HG03354 (cell line): ENCODE measurements at regions not wholly inside any gene's neighbourhood (a gene's known extent, or its start where the extent isn't known, plus 50 kb on each side); places are given as distances from the start of the nearest gene placed in this dataset.

Source experiments
- ATAC-seq: cut with Tn5 transposase; IDR thresholded peaks from one replicate; pipeline ENCODE4 v1.9.1; 2021; ENCODE audit warnings: mild to moderate bottlenecking; ENCODE audit not compliant: unreplicated experiment, poor library complexity, severe bottlenecking

DNA sequence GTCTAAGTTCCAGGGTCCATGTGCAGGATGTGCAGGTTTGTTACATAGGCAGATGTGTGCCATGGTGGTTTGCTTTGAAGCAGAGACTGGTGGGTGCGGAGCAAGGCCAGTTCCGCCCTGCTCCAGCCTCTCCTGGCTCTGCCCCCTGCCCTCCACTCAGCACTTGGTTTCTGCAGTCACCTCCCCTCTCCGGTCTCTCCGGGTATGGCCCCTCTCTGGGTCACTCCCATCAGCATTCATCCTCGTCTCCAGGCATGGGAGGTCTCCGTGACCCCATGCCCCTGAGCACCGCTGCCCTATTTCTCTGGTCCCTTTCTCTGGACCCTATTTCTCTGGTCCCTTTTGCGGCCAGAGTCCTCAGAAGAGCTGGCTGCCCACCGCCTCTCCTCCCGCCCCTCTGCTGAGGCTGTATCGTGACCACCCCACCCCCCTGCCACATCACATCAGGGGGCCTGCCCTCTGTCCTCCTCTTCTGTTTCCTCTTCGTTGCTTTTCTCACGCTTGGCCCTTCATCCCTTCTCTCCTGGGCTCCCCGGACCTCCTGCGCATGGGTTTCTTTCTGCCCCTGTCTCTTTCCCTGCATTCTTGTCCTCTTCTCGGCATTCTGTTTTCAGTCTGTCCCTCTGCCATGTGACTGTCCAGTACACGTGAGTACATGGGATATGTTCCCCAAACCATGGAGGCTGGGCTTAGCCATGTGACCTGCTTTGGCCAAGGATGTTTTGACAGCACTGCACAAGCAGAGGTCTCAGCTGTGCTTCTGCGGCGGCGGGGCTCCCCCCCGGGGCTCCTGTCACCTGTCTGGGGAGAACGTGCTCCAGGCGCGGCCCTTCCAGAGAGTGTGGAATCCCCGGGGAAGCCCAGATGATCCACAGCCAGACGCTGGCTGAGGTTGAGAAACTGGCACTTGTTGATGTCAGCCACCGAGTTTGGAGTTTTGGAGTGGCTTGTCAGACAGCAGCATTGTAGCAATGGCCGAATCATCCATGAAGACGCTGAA, 54.4 kb upstream of the C1orf174 start:
- ATAC-seq = no peak

GRCh38 chr1:3955196-3955772, 55.2 kb upstream of the C1orf174 start:
- no peak for ATAC-seq

DNA sequence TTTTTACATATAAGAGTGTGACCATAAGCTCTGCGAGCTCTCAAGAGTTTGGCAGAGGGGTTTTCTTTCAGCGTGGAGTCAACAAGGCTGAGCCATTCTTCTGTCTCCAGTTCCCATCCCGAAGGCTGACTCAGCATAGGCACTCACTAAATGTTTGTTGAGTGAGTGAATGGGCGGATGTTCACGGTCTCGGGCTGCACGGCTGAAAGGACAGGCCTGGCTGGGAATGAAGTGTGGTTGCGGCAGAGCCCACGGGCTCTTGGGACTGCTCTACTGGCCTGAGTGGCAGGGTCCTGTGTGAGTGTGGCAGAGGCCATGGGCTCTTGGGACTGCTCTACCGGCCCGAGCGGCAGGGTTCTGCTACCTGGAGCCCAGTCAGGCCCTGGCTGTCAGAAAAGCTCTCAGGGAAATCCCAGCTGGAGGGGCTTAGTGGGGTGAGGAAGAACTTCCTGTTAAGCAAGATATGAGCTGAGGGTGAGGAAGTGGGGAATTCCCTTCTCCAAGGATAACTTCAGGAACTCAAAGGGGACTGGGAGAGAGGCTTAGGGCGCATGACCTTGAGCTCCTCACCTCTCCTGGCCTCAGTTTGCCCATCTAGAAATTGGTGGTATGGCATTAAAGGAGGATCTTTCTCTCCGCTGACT, 56.6 kb upstream of the C1orf174 start:
- no peak for ATAC-seq

DNA sequence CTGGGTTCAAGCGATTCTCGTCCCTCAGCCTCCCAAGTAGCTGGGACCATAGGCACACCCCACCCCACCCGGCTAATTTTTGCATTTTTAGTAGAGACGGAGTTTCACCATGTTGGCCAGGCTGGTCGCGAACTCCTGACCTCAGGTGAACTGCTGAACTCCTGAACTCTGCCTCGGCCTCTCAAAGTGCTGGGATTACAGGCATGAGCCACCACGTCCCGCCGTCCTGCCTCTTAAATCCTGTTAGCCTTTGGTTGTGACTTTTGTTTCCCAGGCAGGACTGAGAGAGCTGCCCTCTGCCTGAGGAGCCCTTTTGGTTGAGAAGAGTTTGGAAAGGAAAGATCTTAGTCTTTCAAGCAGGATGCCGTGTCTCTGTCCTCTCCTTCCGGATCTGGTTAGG, 59.3 kb upstream of the C1orf174 start:
- no peak for ATAC-seq

- no peak for ATAC-seq
Measured at GRCh38 chr1:3963554-3963953, 63.5 kb upstream of the C1orf174 start.

- ATAC-seq = no peak
Measured at GRCh38 chr1:3965693-3966092, 65.6 kb upstream of the C1orf174 start.

- no peak for ATAC-seq
Measured at GRCh38 chr1:3968851-3969250, 68.8 kb upstream of the C1orf174 start.

DNA sequence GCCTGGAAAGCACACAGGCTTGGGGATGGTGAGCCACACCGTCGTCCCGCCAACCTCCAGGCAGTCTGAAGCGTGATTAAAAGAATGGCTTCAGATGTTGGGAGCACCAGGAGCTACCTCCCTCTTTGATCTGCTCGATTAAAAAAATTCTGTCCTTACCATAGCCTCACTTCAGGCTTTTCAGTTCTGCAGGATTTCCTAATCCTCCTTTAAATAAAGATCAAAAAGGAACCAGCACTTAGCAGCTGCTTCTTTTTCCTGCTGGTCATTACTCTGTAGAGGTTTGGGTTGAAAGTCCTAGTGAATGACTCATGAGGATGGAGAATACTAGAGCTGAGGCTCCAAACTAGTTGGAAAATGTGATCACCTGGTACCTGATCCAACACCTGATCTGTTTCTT, 71.9 kb upstream of the C1orf174 start:
- no peak for ATAC-seq

- no peak for ATAC-seq
Measured at GRCh38 chr1:3975903-3976630, 76.0 kb upstream of the C1orf174 start.

GRCh38 chr1:3976821-3977220, 76.7 kb upstream of the C1orf174 start:
- no peak for ATAC-seq

DNA sequence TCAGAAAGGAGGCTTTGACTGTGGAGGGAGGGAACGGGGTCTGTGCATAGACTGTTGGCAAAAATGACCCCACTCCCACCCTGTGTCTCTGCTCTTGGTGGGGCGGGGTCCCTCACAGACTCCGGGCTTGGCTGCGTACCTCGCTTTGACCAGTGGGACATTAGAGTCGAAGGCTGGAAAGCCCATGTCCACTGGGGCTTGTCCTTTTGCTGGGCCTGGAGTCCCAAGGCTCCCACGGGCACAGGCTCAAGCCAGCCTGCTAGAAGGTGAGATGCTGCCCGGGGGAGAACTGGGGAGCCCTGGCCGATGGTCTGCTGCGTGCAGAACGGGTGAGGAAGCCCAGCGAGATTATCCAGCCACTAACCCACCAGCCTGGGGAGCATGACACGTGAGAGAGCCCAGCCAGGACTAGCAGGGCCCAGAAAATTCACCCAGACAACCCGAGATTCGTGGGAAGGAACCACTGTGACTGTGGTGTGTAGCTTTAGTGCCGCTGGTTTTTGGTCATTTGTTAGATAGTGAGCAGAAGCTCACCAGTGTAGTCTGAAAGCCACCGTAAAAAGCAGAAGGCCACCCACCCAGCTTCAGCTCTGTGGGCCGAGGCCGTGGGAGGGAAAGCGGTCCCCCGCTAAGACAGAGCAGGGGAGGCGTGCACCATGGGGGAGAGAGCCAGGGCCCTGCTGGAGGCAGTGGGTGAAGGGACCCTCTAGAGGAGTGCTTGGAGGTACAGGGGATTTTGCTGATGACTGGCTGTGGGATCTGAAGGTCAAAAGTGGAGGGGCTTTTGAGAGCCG, 78.3 kb upstream of the C1orf174 start:
- ATAC-seq = no peak

DNA sequence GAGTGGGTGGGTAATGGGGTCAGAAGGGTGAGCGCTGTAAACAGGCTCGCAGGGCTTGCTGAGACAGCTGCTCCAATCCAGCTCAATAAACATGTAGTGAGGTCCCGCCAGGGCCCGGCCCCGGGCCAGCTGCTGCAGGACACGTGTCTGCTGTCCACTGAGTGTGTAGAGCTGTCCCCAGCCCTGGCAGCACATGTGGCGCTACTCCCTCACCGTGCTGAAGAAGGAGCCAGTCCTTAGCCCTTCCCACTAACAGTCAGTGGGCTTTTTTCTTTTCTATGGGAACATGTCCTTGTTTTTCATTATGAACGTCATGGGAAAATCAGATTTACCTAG, 78.9 kb upstream of the C1orf174 start:
- no peak for ATAC-seq

- no peak for ATAC-seq
Measured at GRCh38 chr1:3981261-3981660, 81.2 kb upstream of the C1orf174 start.

DNA sequence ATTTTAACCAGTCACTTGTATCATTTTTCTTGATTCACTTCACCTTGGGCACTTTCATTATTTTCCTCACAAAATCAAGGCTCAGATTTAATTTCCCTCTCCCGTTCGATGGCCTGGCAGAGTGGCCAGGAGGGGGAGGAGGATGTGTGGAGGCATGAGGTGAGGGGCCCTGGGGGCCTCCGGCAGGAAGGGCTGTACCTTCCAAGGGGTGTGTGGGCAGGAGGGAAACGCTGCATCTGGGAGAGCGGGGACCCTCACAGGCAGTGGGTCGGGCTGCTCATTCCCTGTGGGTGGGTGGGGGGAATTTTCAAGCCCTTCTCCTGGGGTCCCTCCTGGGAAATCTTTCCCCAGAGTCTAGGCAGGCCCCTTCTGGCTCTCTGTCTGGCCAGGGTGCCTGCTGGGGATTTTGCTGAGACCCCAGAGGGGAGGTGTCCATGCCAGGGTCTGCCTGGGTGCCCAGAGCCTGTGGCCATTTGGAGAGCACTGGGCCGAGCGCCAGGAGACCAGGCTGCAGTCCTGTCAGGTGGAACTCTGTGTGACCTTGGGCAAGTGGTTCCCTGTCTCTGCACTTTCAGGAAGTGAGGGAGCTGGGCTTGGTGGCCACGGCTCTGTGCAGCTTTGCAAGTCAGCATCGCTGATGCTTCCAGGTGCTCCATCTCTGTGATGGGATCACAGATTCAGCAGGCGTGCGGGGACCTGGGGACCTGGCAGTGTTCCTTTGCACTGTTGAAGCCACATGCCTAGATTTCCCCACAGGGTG, 81.9 kb upstream of the C1orf174 start:
- ATAC-seq = no peak

DNA sequence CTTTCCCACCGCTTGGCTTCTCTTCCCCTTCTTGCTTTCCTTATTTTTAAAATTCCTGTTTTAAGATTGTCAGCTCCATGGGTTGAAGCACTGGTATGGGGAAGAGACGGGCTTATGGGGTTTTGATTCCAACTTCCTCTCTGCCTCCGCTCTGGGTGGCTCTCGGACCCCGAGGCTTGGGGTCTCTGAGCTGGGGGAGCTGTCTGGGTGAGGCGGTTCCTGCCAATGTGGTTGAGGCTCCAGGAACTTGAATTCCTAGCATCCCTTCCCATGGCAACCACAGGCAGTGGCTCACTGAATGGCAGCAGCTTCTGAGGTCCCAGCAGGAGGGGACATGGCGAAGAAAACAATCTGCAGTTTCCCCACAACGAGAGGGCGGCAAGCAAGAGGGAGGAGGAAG, 83.1 kb upstream of the C1orf174 start:
- ATAC-seq = no peak

- ATAC-seq = no peak
Measured at GRCh38 chr1:3984586-3984985, 84.5 kb upstream of the C1orf174 start.

DNA sequence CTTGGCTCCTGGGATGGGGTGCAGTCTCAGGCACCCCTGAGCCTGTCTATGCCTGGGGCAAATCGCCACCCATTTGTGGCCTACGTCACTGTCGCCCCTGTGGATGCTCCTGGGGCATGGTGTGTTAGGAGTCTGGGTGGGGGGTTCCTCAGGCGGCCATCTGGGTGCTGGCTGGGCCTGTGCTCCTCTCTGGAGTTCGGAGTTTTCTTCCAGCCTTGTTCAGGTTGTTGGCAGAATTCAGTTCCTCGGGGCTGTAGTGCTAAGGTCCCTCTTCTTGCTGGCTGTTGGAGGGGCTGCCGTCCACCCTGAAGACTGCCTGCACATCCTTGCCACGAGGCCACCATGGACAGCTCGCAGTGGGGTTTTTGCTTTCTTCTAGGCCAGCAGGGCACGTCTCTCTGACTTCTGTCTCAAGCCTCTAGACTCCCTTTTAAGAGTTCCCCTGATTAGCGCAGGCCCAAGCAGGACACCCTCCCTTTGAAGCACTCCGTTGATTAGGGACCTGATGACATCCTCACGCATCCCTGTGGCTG, 86.7 kb upstream of the C1orf174 start:
- no peak for ATAC-seq

- ATAC-seq = no peak
Measured at GRCh38 chr1:3987669-3988235, 87.7 kb upstream of the C1orf174 start.
